ENCODE measurements at regions not wholly inside any gene's neighbourhood (a gene's known extent, or its start where the extent isn't known, plus 50 kb on each side); places are given as distances from the start of the nearest gene placed in this dataset.

DNA sequence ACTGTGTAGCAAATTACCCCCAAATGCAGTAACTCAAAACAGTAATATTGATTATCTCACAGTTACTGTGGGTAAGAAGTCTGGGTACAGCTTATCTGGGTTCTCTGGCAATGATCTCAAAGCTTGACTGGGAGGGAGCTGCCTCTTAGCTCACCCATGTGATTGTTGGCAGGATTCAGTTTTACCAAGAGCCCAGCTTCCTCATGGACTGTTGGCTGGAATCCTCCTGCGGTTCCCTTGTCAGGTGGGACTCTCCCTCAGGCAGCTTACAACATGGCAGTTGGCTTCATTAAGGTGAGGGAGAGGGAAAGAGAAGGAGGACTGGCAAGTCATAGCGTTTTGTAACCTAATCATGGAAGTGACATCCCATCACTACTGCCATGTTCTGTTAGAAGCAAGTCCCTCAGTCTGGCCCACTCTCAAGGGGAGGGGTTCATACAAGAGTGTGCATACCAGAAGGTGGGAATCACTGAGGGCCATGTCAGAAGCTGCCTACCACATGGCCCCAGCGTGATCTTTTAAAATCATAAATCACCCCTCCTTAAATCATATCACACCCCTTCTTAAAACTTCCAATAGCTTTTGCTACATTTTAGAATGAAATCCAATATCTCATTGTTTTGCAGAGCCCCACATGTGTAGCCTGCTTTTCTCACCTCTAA is 108.1 kb downstream of the OLFM4 start:
- Histone ChIP-seq H3K4me3 (no peak overlapping the region), H3K27ac (no peak overlapping the region), H3K36me3 (no peaks in the 10 kb centered on the region), H3K27me3 (peaks cover 0 to 18% (median 0%) of the 10 kb centered on the region in 9 donors), H3K4me1 (no peaks in the 10 kb centered on the region), H3K9me3 (no peaks in the 10 kb centered on the region)
- DNase-seq (no peak), ATAC-seq (no peak)
- TF ChIP-seq, protein P1, sequence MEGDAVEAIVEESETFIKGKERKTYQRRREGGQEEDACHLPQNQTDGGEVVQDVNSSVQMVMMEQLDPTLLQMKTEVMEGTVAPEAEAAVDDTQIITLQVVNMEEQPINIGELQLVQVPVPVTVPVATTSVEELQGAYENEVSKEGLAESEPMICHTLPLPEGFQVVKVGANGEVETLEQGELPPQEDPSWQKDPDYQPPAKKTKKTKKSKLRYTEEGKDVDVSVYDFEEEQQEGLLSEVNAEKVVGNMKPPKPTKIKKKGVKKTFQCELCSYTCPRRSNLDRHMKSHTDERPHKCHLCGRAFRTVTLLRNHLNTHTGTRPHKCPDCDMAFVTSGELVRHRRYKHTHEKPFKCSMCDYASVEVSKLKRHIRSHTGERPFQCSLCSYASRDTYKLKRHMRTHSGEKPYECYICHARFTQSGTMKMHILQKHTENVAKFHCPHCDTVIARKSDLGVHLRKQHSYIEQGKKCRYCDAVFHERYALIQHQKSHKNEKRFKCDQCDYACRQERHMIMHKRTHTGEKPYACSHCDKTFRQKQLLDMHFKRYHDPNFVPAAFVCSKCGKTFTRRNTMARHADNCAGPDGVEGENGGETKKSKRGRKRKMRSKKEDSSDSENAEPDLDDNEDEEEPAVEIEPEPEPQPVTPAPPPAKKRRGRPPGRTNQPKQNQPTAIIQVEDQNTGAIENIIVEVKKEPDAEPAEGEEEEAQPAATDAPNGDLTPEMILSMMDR (IDR thresholded peaks at IDR 0.05): no peak
- TF ChIP-seq POLR2A (IDR thresholded peaks at IDR 0.05): no peak
- 63 to 81% (median 70%) methylated on average over 3 of the region's 3 CpGs for WGBS, 4 donors
- intact Hi-C loops (cut with DNase I): no loop called here

DNA sequence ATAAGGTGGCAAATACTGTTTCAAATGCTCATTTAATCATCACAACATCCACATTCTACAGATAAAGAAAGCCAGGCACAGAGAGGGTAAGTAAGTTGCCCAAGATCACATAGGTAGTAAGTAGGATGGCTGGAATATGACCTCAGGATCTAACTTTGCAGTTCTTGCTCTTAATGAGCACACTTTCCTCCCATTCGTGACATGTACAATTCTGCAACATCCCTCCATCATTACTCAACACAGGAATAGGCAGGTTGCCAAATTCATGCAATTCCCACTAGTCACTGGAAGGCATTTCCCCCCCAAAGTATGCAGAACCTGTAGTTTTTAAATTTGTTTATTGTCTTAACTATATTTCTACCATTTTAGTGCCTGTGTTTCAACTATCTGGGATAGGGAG is 109.2 kb downstream of the OLFM4 start:
- Histone ChIP-seq H3K27ac (peak overlapping the region in 1 of 12 donors; percentile 22), H3K9me3 (no peaks in the 10 kb centered on the region), H3K36me3 (no peaks in the 10 kb centered on the region), H3K4me1 (no peaks in the 10 kb centered on the region), H3K27me3 (peaks cover 0 to 20% (median 0%) of the 10 kb centered on the region in 9 donors), H3K4me3 (no peak overlapping the region)
- DNase-seq: no peak
- intact Hi-C loops (cut with DNase I): no loop called here
- WGBS, 4 donors: 29 to 39% (median 37%) methylated on average over 1 of the region's 1 CpG
- TF ChIP-seq, protein P1 (IDR thresholded peaks at IDR 0.05): no peak
- TF ChIP-seq POLR2A (IDR thresholded peaks at IDR 0.05): no peak
- peak in 2 of 4 donors; percentile 45 to 72 for ATAC-seq

DNA sequence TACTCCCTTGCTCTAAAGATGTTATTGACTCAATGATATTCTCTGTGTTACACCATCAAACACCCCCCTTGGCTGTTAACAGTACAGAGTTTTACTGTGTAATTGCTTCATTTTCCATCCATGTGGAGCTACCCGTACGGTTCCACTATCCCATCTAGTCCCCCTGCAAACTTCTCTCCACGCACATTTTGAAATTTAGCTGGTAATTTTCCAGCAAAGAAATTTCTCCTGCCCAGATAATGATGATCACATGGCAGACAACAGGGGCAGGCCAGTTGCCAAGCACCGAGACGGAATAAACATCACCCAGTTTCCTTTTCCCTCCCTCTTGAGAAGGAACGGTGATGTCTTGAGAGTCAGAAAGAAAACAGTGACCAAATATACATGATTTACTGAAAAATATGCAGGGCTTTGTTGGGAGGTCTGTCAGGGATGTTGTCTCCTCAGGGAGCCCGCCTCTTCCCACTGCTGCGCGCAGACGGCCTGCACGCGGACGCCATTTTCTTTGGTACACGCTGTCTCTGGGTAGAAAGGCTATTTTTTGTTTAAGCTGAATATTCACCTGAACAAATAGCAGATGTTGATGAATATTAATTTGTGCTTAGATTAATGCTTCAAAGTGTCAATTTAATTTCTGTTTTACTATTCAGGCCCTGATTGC is 109.9 kb downstream of the OLFM4 start:
- 63 to 77% (median 70%) methylated on average over 14 of the region's 14 CpGs for WGBS, 4 donors
- peaks cover 0 to 23% (median 0%) of the 10 kb centered on the region in 9 donors for H3K27me3 ChIP-seq
- intact Hi-C loops (cut with DNase I): no loop called here
- TF ChIP-seq POLR2A (IDR thresholded peaks at IDR 0.05): no peak
- TF ChIP-seq, protein P1 (IDR thresholded peaks at IDR 0.05): no peak
- peak overlapping the region in 2 of 12 donors; percentile 21 to 29 for H3K4me3 ChIP-seq
- peak overlapping the region in 1 of 12 donors; percentile 22 for H3K27ac ChIP-seq
- no peaks in the 10 kb centered on the region for H3K9me3 ChIP-seq
- H3K36me3 ChIP-seq: no peaks in the 10 kb centered on the region
- ATAC-seq (peak in 2 of 4 donors; percentile 65 to 80), DNase-seq (peak in 1 of 5 donors; percentile 27)
- no peaks in the 10 kb centered on the region for H3K4me1 ChIP-seq

DNA sequence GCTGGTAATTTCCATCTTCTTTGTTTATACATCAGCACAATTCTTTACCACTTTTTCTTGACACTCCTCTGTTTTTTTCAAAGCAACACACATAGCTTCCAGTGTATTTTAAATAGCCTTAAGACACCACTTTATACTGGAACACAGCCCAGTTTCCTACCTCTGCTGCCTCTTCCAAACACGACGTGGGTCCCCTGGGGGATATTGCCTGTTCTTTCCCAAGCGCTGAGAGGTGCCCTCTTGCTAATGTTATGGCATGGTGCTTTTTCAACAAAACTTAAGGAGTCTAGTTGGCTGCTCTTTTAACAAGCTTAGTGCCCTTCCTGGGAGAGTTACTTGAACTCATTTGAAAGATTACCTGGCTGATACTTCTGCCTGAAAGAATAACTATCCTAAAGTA is 112.7 kb downstream of the OLFM4 start:
- no peak for ATAC-seq
- Histone ChIP-seq H3K27me3 (peaks cover 0 to 20% (median 0%) of the 10 kb centered on the region in 9 donors), H3K36me3 (no peaks in the 10 kb centered on the region), H3K9me3 (no peaks in the 10 kb centered on the region), H3K4me1 (no peaks in the 10 kb centered on the region), H3K4me3 (no peak overlapping the region), H3K27ac (no peak overlapping the region)
- DNase-seq: no peak
- TF ChIP-seq POLR2A (IDR thresholded peaks at IDR 0.05): no peak
- TF ChIP-seq, protein P1 (IDR thresholded peaks at IDR 0.05): no peak
- intact Hi-C loops (cut with DNase I): loop anchor here in 1 of 10 donors (10.0 kb wide), 1 partner anchor 167 kb away; no protein-coding TSS in a partner anchor
- WGBS, 4 donors: 30 to 40% (median 33%) methylated on average over 3 of the region's 3 CpGs
